Lower leg skin (tissue), 4 donors: ENCODE measurements at regions not wholly inside any gene's neighbourhood (a gene's known extent, or its start where the extent isn't known, plus 50 kb on each side); places are given as distances from the start of the nearest gene placed in this dataset.

ENCODE experiments used
- DNase-seq, 2 donors: peaks; one replicate each; pipeline ENCODE4 v3.0.0-alpha.2; 2019; ENCODE audit warnings: low spot score in 2 of 2
- H3K4me3 ChIP-seq: fragments of 200-600 bp; sonication (generic); 2 replicates; pipeline ENCODE4 v1.5.1; 2017; ENCODE audit warnings: mild to moderate bottlenecking, low read depth; ENCODE audit not compliant: poor library complexity, severe bottlenecking
- CTCF ChIP-seq, 3 donors: fragments of 450-650 bp; IDR thresholded peaks; one replicate each; pipeline ENCODE4 v1.5.1; 2016; ENCODE audit warnings: antibody characterized with exemption in 3 of 3, mild to moderate bottlenecking in 3 of 3, moderate library complexity in 2 of 3
- POLR2A ChIP-seq, 2 donors: fragments of 450-650 bp; IDR thresholded peaks; one replicate each; pipeline ENCODE4 v1.6.1; 2016 to 2017; ENCODE audit warnings: antibody characterized with exemption in 2 of 2, mild to moderate bottlenecking in 1 of 2, moderate library complexity in 1 of 2
- WGBS, 2 donors: methylation state at CpG; one replicate each; pipeline ENCODE4 v1.1.5; 2018; 5-methylcytosine and 5-hydroxymethylcytosine counted together
- intact Hi-C: fragments of 100-400 bp; cut with DNase I; formaldehyde crosslinking; loops from one replicate; pipeline ENCODE4 v1.15.0; 2023; ENCODE audit warnings: low total_unique reads

- intact Hi-C loops, result no loop called here
- no peak for TF ChIP-seq POLR2A (IDR thresholded peaks at IDR 0.05)
- TF ChIP-seq CTCF (IDR thresholded peaks at IDR 0.05), result no peak
- 70 to 86% methylated on average over 1 of the region's 1 CpG for WGBS, 2 donors
- DNase-seq, result no peak
- no peak overlapping the region for H3K4me3 ChIP-seq
Measured at GRCh38 chr12:97758586-97758985, 296.0 kb downstream of the RMST start.

GRCh38 chr12:97760601-97761000 lies 298.0 kb downstream of the RMST start:
- DNase-seq, result no peak
- H3K4me3 ChIP-seq, result no peak overlapping the region
- intact Hi-C loops, result no loop called here
- 66 to 76% methylated on average over 3 of the region's 3 CpGs for WGBS, 2 donors
- TF ChIP-seq POLR2A (IDR thresholded peaks at IDR 0.05) (no peak), CTCF (IDR thresholded peaks at IDR 0.05) (no peak)

- H3K4me3 ChIP-seq, result no peak overlapping the region
- no peak for TF ChIP-seq CTCF (IDR thresholded peaks at IDR 0.05)
- no peak for TF ChIP-seq POLR2A (IDR thresholded peaks at IDR 0.05)
- WGBS, 2 donors, result 54 to 55% methylated on average over 6 of the region's 6 CpGs
- no peak for DNase-seq
- intact Hi-C loops, result no loop called here
Measured at GRCh38 chr12:97763113-97763512, 300.5 kb downstream of the RMST start.

GRCh38 chr12:97764700-97765099 lies 302.1 kb downstream of the RMST start:
- no peak overlapping the region for H3K4me3 ChIP-seq
- DNase-seq, result no peak
- intact Hi-C loops, result no loop called here
- TF ChIP-seq CTCF (IDR thresholded peaks at IDR 0.05) (no peak), POLR2A (IDR thresholded peaks at IDR 0.05) (no peak)

- no peak for TF ChIP-seq POLR2A (IDR thresholded peaks at IDR 0.05)
- no peak for TF ChIP-seq CTCF (IDR thresholded peaks at IDR 0.05)
- 59 to 60% methylated on average over 2 of the region's 2 CpGs for WGBS, 2 donors
- H3K4me3 ChIP-seq, result no peak overlapping the region
- intact Hi-C loops, result no loop called here
- DNase-seq, result no peak
Measured at GRCh38 chr12:97767347-97767746, 304.7 kb downstream of the RMST start.

GRCh38 chr12:97778111-97778510 lies 315.5 kb downstream of the RMST start:
- intact Hi-C loops, result no loop called here
- DNase-seq, result no peak
- no peak overlapping the region for H3K4me3 ChIP-seq
- WGBS, 2 donors, result 69 to 71% methylated on average over 3 of the region's 3 CpGs
- no peak for TF ChIP-seq CTCF (IDR thresholded peaks at IDR 0.05)
